ENCODE measurements at regions not wholly inside any gene's neighbourhood (a gene's known extent, or its start where the extent isn't known, plus 50 kb on each side); places are given as distances from the start of the nearest gene placed in this dataset.

DNA sequence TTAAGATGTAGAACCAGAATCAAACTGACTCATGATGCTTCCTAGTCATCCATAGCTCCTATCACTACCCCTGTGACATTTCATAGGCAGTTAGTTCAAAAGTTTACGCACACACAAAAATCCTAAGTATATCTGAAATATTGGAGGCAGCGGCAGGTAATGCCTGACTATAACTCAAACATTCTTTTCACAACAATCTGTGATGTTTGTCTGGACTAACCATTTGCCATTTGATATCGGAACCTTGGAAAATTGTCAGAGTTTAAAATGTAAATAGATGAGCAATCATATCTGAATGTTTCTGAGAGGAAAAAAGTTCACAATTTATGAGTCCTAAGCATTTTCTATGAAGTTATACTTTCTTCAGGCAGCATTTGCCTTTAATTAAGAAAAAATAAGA, 1078.2 kb downstream of the EPHA7 start:
- Mint-ChIP-seq H3K4me1 (peaks cover 10% of the 10 kb centered on the region), H3K36me3 (no peaks in the 10 kb centered on the region), H3K9me3 (no peaks in the 10 kb centered on the region), H3K27me3 (ENCODE audit: low read depth) (no peaks in the 10 kb centered on the region), H3K27ac (no peak overlapping the region), H3K4me3 (no peak overlapping the region)
- TF ChIP-seq, protein P1, sequence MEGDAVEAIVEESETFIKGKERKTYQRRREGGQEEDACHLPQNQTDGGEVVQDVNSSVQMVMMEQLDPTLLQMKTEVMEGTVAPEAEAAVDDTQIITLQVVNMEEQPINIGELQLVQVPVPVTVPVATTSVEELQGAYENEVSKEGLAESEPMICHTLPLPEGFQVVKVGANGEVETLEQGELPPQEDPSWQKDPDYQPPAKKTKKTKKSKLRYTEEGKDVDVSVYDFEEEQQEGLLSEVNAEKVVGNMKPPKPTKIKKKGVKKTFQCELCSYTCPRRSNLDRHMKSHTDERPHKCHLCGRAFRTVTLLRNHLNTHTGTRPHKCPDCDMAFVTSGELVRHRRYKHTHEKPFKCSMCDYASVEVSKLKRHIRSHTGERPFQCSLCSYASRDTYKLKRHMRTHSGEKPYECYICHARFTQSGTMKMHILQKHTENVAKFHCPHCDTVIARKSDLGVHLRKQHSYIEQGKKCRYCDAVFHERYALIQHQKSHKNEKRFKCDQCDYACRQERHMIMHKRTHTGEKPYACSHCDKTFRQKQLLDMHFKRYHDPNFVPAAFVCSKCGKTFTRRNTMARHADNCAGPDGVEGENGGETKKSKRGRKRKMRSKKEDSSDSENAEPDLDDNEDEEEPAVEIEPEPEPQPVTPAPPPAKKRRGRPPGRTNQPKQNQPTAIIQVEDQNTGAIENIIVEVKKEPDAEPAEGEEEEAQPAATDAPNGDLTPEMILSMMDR (IDR thresholded peaks at IDR 0.05; ENCODE audit: unreplicated experiment) = no peak
- no peak for DNase-seq (ENCODE audit: low spot score in 2 of 2, unreplicated experiment in 2 of 2)

DNA sequence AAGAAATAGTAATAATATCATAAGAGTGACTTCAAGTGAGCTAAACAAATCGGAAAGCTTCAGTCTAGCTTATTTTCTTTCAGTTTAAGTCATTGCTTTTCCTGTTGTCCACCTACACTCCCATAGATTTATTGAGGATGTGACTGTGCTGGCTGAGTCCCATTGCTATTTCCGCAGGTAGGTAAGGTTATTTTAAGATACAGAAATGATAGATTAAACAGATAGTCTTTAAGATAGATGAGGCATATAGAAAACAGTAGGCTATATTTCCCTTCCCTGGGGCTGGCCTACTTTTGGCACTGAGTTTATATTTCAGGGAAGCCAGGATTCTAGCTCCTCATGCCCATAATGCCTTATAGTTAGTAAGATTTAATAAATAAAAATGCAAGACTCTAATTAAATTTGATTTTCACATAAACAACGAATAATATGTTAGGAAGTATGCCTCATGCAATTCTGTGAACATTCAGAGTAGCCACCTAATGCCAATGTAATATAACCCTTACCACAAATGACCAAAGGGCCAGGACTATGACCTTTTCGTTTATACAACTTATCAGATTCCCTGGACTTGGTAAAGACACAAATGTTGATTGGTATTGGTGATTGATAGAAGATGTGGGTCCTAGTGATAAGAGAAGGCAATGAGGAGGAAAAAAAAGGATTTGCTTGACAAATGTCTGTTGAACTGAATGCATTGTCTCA, 1079.3 kb downstream of the EPHA7 start:
- Mint-ChIP-seq H3K9me3 (no peaks in the 10 kb centered on the region), H3K4me3 (no peak overlapping the region), H3K27ac (no peak overlapping the region), H3K4me1 (peaks cover 10% of the 10 kb centered on the region), H3K27me3 (ENCODE audit: low read depth) (no peaks in the 10 kb centered on the region), H3K36me3 (no peaks in the 10 kb centered on the region)
- no peak for DNase-seq (ENCODE audit: low spot score in 2 of 2, unreplicated experiment in 2 of 2)
- TF ChIP-seq, protein P1 (IDR thresholded peaks at IDR 0.05; ENCODE audit: unreplicated experiment) = no peak

DNA sequence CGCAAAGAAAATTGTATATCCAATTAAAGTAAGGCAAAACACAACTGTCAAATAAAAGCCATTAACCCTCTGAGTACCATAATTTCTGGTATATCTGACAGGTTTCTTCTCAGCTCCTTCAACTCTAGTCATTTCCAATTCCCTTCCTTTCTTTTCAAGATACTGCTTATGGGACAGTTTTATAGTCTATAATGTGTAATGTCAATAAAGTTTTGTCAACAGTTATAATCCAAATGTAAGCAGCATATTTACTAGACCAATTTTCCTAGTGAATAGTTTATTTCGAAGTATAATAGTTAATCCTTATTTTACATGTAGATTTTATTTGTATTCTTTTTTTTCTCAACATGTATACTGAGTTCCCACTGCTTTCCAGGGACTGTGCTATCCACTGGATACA, 1081.8 kb downstream of the EPHA7 start:
- no peak for DNase-seq (ENCODE audit: low spot score in 2 of 2, unreplicated experiment in 2 of 2)
- no peaks in the 10 kb centered on the region for H3K27me3 Mint-ChIP-seq (ENCODE audit: low read depth)
- H3K4me3 Mint-ChIP-seq = no peak overlapping the region
- H3K27ac Mint-ChIP-seq = no peak overlapping the region
- H3K9me3 Mint-ChIP-seq = no peaks in the 10 kb centered on the region
- H3K36me3 Mint-ChIP-seq = no peaks in the 10 kb centered on the region
- TF ChIP-seq, protein P1 (IDR thresholded peaks at IDR 0.05; ENCODE audit: unreplicated experiment) = no peak
- peaks cover 10% of the 10 kb centered on the region for H3K4me1 Mint-ChIP-seq

DNA sequence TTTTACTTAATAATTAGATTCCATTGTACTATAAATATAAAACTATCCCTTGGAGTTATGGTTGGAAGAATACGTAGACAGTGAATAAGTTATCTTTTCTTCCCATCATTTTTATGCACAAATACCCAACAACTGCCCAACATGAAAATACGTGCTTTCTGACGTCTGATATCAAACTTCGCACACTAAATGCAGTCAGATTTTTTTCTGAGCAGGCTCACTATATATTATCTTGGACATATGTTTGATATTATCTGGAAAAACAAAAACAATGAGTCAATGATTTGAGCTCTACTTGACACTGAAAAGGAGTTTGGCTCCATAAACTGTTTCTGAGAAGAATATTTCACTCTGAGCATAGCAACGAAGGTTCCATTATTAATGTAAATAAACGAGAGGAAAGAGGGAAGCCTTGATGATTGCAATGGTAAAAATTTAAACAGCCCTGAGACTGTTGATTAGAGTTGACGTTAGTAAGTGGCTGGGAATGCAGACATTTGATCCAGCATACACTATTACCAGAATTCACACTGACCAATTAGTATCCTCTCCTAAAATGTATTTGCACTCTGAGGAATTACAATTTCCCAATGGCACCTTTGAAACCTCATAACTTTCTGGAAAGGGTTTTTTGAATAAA, 1090.0 kb downstream of the EPHA7 start:
- Mint-ChIP-seq H3K27me3 (ENCODE audit: low read depth) (no peaks in the 10 kb centered on the region), H3K4me1 (peaks cover 4% of the 10 kb centered on the region)

DNA sequence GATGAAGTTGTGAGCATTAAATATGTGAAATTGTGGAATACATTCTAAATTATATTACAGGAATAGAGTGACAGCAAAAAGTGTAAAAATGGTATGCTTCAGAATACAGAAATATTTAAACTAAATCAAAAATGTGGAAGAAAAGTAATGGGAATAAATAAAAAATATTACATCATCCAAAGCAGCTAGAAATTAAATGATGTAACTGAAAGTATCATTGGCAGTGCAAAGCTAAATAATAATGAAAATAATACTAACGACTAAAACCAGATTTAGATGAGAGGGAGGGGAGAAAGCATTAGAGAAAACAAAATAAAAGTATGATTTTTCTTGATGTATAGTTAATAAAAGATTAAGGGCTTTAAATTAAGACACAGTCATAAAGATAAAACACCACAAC, 1104.0 kb downstream of the EPHA7 start:
- Mint-ChIP-seq H3K4me3 (no peak overlapping the region), H3K36me3 (no peaks in the 10 kb centered on the region)

More for the DNA sequence above, 1090.0 kb downstream of the EPHA7 start:
- DNase-seq (ENCODE audit: low spot score in 2 of 2, unreplicated experiment in 2 of 2) = no peak
- Mint-ChIP-seq H3K9me3 (peaks cover 6% of the 10 kb centered on the region), H3K4me3 (no peak overlapping the region), H3K27ac (no peak overlapping the region), H3K36me3 (no peaks in the 10 kb centered on the region)
- TF ChIP-seq, protein P1 (IDR thresholded peaks at IDR 0.05; ENCODE audit: unreplicated experiment) = no peak

More for the DNA sequence above, 1104.0 kb downstream of the EPHA7 start:
- Mint-ChIP-seq H3K27me3 (ENCODE audit: low read depth) (no peaks in the 10 kb centered on the region), H3K4me1 (no peaks in the 10 kb centered on the region), H3K27ac (no peak overlapping the region), H3K9me3 (peaks cover 14% of the 10 kb centered on the region)
- TF ChIP-seq, protein P1 (IDR thresholded peaks at IDR 0.05; ENCODE audit: unreplicated experiment) = no peak
- DNase-seq (ENCODE audit: low spot score in 2 of 2, unreplicated experiment in 2 of 2) = no peak
